Ascending aorta (tissue), 2 donors: ENCODE measurements at regions not wholly inside any gene's neighbourhood (a gene's known extent, or its start where the extent isn't known, plus 50 kb on each side); places are given as distances from the start of the nearest gene placed in this dataset.

ENCODE experiments used
- DNase-seq, 2 donors: peaks; one replicate each; pipeline ENCODE4 v3.0.0-alpha.2; 2019; ENCODE audit warnings: low spot score in 2 of 2
- H3K27ac ChIP-seq, 2 donors: fragments of 200-600 bp; sonication (generic); one replicate each; pipeline ENCODE4 v1.5.1; 2016 to 2017; ENCODE audit warnings: mild to moderate bottlenecking in 1 of 2
- H3K27me3 ChIP-seq: fragments of 200-600 bp; sonication (generic); one replicate; pipeline ENCODE4 v1.5.1; 2017
- H3K36me3 ChIP-seq, 2 donors: fragments of 200-600 bp; sonication (generic); one replicate each; pipeline ENCODE4 v1.5.1; 2016
- H3K4me1 ChIP-seq, 2 donors: fragments of 200-600 bp; sonication (generic); one replicate each; pipeline ENCODE4 v1.5.1; 2016 to 2017; ENCODE audit warnings: mild to moderate bottlenecking in 1 of 2
- H3K4me3 ChIP-seq, 2 donors: fragments of 200-600 bp; sonication (generic); one replicate each; pipeline ENCODE4 v1.5.1; 2016 to 2017; ENCODE audit warnings: mild to moderate bottlenecking in 1 of 2
- H3K9me3 ChIP-seq, 2 donors: fragments of 200-600 bp; sonication (generic); one replicate each; pipeline ENCODE4 v1.5.1; 2016
- CTCF ChIP-seq, 3 experiments: fragments of 200-600 bp in 2 of 3; fragments of 450-650 bp in 1 of 3; sonication (generic) in 2 of 3; IDR thresholded peaks; one replicate each; pipeline ENCODE4 v1.5.1; 2016 to 2019; ENCODE audit warnings: antibody characterized with exemption in 3 of 3, mild to moderate bottlenecking in 1 of 3, moderate library complexity in 1 of 3
- intact Hi-C: fragments of 100-400 bp; cut with DNase I; formaldehyde crosslinking; loops from one replicate; pipeline ENCODE4 v1.15.1; 2023

DNA sequence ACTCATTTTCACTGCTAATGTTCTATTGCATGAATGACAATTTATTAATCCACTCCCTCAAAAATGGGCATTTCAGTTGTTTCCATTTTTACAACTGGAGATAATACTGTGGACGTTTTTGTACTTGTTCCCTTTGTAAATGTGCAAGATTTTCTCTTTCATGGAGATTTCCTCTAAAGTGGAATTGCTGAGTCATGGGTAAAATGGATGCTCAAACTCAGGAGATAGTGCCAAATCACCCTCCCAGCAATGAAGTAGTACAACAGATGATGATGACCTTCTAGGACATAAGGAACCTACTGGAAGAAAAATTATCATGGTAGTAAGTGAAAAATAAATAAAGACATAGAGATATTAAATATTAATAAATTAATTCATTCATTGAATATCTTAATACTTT is 460.8 kb upstream of the CHST9 start:
- intact Hi-C loops = no loop called here

DNA sequence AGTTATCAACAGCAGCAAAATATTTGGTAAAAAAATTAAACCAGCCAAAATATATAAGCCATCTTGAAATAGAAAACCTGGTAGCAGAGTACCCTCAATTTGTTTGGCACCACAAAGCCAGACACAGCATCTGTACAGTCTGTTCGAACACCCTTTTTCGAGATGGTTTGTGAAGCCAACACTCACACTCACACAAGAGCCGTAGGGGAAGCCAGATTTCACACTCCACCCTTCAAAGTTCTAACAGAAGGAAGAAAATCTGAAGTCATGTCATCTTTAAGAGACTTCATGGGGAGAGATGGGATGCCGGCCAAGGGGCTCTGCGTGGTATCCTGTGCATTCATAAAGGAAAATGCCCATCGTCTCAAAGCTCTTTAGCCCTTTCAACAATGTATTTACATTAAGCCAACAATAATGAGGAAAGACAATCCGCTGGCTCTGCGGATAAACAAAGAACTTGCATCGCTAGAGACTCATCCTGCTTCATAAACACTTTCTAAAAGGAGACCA is 451.5 kb upstream of the CHST9 start:
- no peaks in the 10 kb centered on the region for H3K36me3 ChIP-seq
- DNase-seq = no peak
- TF ChIP-seq CTCF (IDR thresholded peaks at IDR 0.05) = no peak
- no peaks in the 10 kb centered on the region for H3K27me3 ChIP-seq
- H3K4me3 ChIP-seq = no peak overlapping the region
- intact Hi-C loops = no loop called here
- H3K9me3 ChIP-seq = no peaks in the 10 kb centered on the region
- no peak overlapping the region for H3K27ac ChIP-seq
- H3K4me1 ChIP-seq = no peaks in the 10 kb centered on the region

More for the DNA sequence above, 460.8 kb upstream of the CHST9 start:
- Histone ChIP-seq H3K4me3 (no peak overlapping the region), H3K27ac (no peak overlapping the region), H3K9me3 (no peaks in the 10 kb centered on the region), H3K4me1 (no peaks in the 10 kb centered on the region), H3K36me3 (no peaks in the 10 kb centered on the region), H3K27me3 (no peaks in the 10 kb centered on the region)
- no peak for DNase-seq
- TF ChIP-seq CTCF (IDR thresholded peaks at IDR 0.05) = no peak

DNA sequence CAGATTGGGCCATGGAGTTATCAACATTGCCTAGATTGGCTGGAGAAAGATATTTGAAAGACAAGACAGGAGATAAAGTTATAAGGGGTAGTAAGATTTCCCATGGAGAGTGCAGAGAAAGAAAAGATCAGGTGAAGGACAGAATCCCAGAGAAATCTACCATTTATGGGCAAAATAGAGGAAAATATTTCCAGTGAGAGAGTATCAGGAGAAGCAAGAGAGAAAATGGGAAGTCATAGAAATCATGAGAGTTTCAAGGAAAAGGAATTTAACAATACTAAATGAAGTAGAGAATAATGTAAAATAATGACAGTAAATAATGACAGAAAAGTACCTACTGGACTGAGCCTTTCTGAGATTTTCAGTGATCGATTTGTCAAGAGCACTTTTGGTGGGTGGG is 447.6 kb upstream of the CHST9 start:
- no peak for TF ChIP-seq CTCF (IDR thresholded peaks at IDR 0.05)

DNA sequence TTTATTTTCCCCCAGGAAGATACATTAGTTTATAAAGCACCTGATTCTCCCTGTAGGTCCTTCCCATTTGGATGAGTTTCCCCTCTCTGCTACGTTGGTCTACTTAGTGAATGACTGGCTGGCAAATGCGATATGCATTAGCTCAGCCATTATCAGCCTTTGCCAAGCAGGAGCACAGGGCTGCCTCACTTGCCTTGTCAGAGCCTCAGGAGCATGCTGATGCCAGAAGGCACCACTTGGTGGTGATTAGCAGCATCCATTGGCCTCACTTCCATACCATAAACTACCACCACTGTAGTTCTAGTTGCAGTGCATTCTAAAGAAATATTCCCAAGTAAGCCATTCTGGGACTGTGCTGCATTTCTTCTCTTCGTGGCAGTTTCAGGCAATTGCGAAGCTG is 442.8 kb upstream of the CHST9 start:
- no peaks in the 10 kb centered on the region for H3K27me3 ChIP-seq
- no peaks in the 10 kb centered on the region for H3K9me3 ChIP-seq
- H3K4me1 ChIP-seq = no peaks in the 10 kb centered on the region
- TF ChIP-seq CTCF (IDR thresholded peaks at IDR 0.05) = no peak
- intact Hi-C loops = no loop called here
- DNase-seq = no peak
- H3K4me3 ChIP-seq = no peak overlapping the region
- no peaks in the 10 kb centered on the region for H3K36me3 ChIP-seq
- no peak overlapping the region for H3K27ac ChIP-seq

More for the DNA sequence above, 447.6 kb upstream of the CHST9 start:
- intact Hi-C loops = no loop called here
- Histone ChIP-seq H3K27me3 (no peaks in the 10 kb centered on the region), H3K4me1 (no peaks in the 10 kb centered on the region), H3K4me3 (no peak overlapping the region), H3K9me3 (no peaks in the 10 kb centered on the region), H3K27ac (no peak overlapping the region), H3K36me3 (no peaks in the 10 kb centered on the region)
- DNase-seq = no peak

DNA sequence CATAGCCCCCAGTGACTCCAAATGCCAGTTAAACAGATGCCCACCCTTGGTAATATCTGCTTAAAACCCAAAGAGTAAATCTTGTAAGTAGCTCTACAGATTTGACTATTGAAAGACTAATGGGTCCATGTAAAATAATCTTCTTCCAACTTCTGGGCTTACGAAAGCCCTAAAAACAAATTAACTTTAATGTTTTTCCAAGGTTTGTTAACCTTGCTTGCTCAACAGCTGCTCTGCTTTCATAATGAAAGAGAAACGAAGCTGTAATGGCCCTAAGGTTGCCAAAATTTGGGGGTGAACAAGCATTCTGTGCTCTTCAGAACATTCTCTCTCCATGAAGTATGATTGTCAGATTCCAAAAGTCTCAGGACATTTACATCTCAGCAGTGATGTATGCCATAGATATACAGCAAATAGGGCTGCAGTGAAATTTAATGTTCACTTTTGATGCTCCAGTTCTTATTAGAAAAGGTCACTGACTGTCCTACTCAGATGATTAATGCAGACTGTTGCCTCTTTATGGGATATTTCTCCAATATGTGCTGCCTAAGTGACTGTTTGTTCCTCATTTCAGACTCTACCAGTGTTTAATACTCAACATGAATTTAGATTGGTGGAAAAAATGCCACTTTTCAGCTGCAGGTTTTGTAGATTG is 436.3 kb upstream of the CHST9 start:
- H3K36me3 ChIP-seq = no peaks in the 10 kb centered on the region
- H3K4me3 ChIP-seq = no peak overlapping the region
- no peak for TF ChIP-seq CTCF (IDR thresholded peaks at IDR 0.05)
- H3K27ac ChIP-seq = no peak overlapping the region
- no peaks in the 10 kb centered on the region for H3K27me3 ChIP-seq
- DNase-seq = no peak
- H3K4me1 ChIP-seq = no peaks in the 10 kb centered on the region
- no peaks in the 10 kb centered on the region for H3K9me3 ChIP-seq
- intact Hi-C loops = no loop called here

- Histone ChIP-seq H3K9me3 (no peaks in the 10 kb centered on the region), H3K27me3 (no peaks in the 10 kb centered on the region), H3K27ac (no peak overlapping the region), H3K36me3 (no peaks in the 10 kb centered on the region), H3K4me3 (no peak overlapping the region), H3K4me1 (no peaks in the 10 kb centered on the region)
- no peak for TF ChIP-seq CTCF (IDR thresholded peaks at IDR 0.05)
- DNase-seq = no peak
- intact Hi-C loops = no loop called here
These were observed 434.8 kb upstream of the CHST9 start for GRCh38 chr18:27619906-27620305.
